Neuronal stem cell (in vitro differentiated cells): ENCODE measurements at regions not wholly inside any gene's neighbourhood (a gene's known extent, or its start where the extent isn't known, plus 50 kb on each side); places are given as distances from the start of the nearest gene placed in this dataset.

ENCODE experiments used
- DNase-seq: peaks from one replicate; pipeline ENCODE4 v3.0.0-alpha.2; 2013; ENCODE audit warnings: low spot score
- H2AFZ ChIP-seq: one replicate; pipeline ENCODE4 v1.6.1; 2013; ENCODE audit warnings: mild to moderate bottlenecking, low read length, inconsistent platforms
- H2AK5ac ChIP-seq: 2 replicates; pipeline ENCODE4 v1.6.1; 2013; ENCODE audit warnings: low read depth, mild to moderate bottlenecking, inconsistent platforms, low read length, moderate library complexity, mixed read lengths
- H2BK120ac ChIP-seq: 2 replicates; pipeline ENCODE4 v1.6.1; 2013; ENCODE audit warnings: low read depth, mild to moderate bottlenecking, inconsistent platforms, low read length, moderate library complexity, mixed read lengths
- H2BK12ac ChIP-seq: one replicate; pipeline ENCODE4 v1.6.1; 2013; ENCODE audit warnings: low read length, inconsistent platforms
- H2BK15ac ChIP-seq: 2 replicates; pipeline ENCODE4 v1.6.1; 2013; ENCODE audit warnings: mild to moderate bottlenecking, low read length, inconsistent platforms, mixed read lengths
- H2BK5ac ChIP-seq: one replicate; pipeline ENCODE4 v1.6.1; 2013; ENCODE audit warnings: inconsistent platforms, mild to moderate bottlenecking, low read length, moderate library complexity
- H3K14ac ChIP-seq: one replicate; pipeline ENCODE4 v1.6.1; 2013; ENCODE audit warnings: low read length, inconsistent platforms
- H3K18ac ChIP-seq: 2 replicates; pipeline ENCODE4 v1.6.1; 2013; ENCODE audit warnings: low read length, inconsistent platforms
- H3K23ac ChIP-seq: 2 replicates; pipeline ENCODE4 v1.6.1; 2013; ENCODE audit warnings: low read depth, mild to moderate bottlenecking, mixed read lengths, low read length, inconsistent platforms; ENCODE audit not compliant: poor library complexity
- H3K27ac ChIP-seq: replicated peaks from 3 replicates; pipeline ENCODE4 v1.5.1; 2013; ENCODE audit warnings: low read length, inconsistent platforms
- H3K27me3 ChIP-seq, 3 experiments: 2 replicates each; pipeline ENCODE4 v1.6.1; 2013; ENCODE audit warnings: low read length in 3 of 3, mild to moderate bottlenecking in 2 of 3, inconsistent platforms in 1 of 3, low read depth in 1 of 3, mixed read lengths in 1 of 3, moderate library complexity in 1 of 3; ENCODE audit not compliant: control insufficient read depth in 3 of 3, insufficient read depth in 3 of 3
- H3K36me3 ChIP-seq, 2 donors: replicated peaks in 1 of 2; 2 replicates each; pipeline ENCODE4 v1.6.1; 2013; ENCODE audit warnings: low read length in 2 of 2; ENCODE audit not compliant: control insufficient read depth in 2 of 2, insufficient read depth in 2 of 2
- H3K4ac ChIP-seq: 2 replicates; pipeline ENCODE4 v1.6.1; 2013; ENCODE audit warnings: inconsistent platforms, mild to moderate bottlenecking, low read length, moderate library complexity
- H3K4me1 ChIP-seq, 2 donors: 1 replicate in 1 of 2; 2 replicates in 1 of 2; pipeline ENCODE4 v1.6.1; 2013; ENCODE audit warnings: low read length in 2 of 2, low read depth in 1 of 2; ENCODE audit not compliant: control insufficient read depth in 2 of 2, insufficient read depth in 1 of 2
- H3K4me2 ChIP-seq: one replicate; pipeline ENCODE4 v1.6.1; 2013; ENCODE audit warnings: mild to moderate bottlenecking, low read length, inconsistent platforms; ENCODE audit not compliant: insufficient read depth, poor library complexity, severe bottlenecking
- H3K4me3 ChIP-seq, 2 donors: 2 replicates each; pipeline ENCODE4 v1.5.1; 2013; ENCODE audit warnings: low read length in 2 of 2, mild to moderate bottlenecking in 2 of 2, inconsistent platforms in 1 of 2, moderate library complexity in 1 of 2
- H3K79me1 ChIP-seq: one replicate; pipeline ENCODE4 v1.6.1; 2013; ENCODE audit warnings: low read depth, mild to moderate bottlenecking, inconsistent platforms, low read length, moderate library complexity
- H3K9ac ChIP-seq: one replicate; pipeline ENCODE4 v1.6.1; 2013; ENCODE audit warnings: mild to moderate bottlenecking, low read depth, low read length, inconsistent platforms; ENCODE audit not compliant: poor library complexity
- H3K9me3 ChIP-seq, 2 donors: replicated peaks in 1 of 2; 2 replicates each; pipeline versions ENCODE3 to v1.6.1; 2013; ENCODE audit warnings: low read length in 2 of 2, mild to moderate bottlenecking in 2 of 2, inconsistent platforms in 1 of 2, low read depth in 1 of 2, mixed read lengths in 1 of 2, moderate library complexity in 1 of 2; ENCODE audit not compliant: control insufficient read depth in 2 of 2, insufficient read depth in 1 of 2
- H4K8ac ChIP-seq: one replicate; pipeline ENCODE4 v1.6.1; 2013; ENCODE audit warnings: low read depth, mild to moderate bottlenecking, inconsistent platforms, low read length, moderate library complexity
- H4K91ac ChIP-seq: one replicate; pipeline ENCODE4 v1.6.1; 2013; ENCODE audit warnings: low read length, low read depth, mild to moderate bottlenecking, inconsistent platforms; ENCODE audit not compliant: poor library complexity
- WGBS, 2 donors: extraction: QIAGEN DNeasy Blood & Tissue Kit; methylation state at CpG; one replicate each; pipeline ENCODE4 v1.1.7; 2013; ENCODE audit warnings: missing lambda C conversion rate in 2 of 2, mixed read lengths in 1 of 2; ENCODE audit not compliant: insufficient read length in 2 of 2, insufficient replicate concordance in 1 of 2; ENCODE audit errors: extremely low coverage in 2 of 2; 5-methylcytosine and 5-hydroxymethylcytosine counted together

GRCh38 chr11:134975866-134976376, 563.9 kb upstream of the B3GAT1 start:
- no peak overlapping the region for H3K4me2 ChIP-seq
- no peak overlapping the region for H2BK5ac ChIP-seq
- no peak overlapping the region for H4K8ac ChIP-seq
- no peak overlapping the region for H4K91ac ChIP-seq
- no peak overlapping the region for H3K4me3 ChIP-seq
- no peak overlapping the region for H2BK12ac ChIP-seq
- no peak overlapping the region for H3K14ac ChIP-seq
- H3K27me3 ChIP-seq, result no peaks in the 10 kb centered on the region
- H3K9me3 ChIP-seq, result no peaks in the 10 kb centered on the region
- no peak overlapping the region for H3K23ac ChIP-seq
- no peaks in the 10 kb centered on the region for H3K36me3 ChIP-seq
- H2AK5ac ChIP-seq, result no peak overlapping the region
- H3K18ac ChIP-seq, result no peak overlapping the region
- WGBS, 2 donors, result no CpG with 5 or more reads among the region's 9 CpGs
- no peak overlapping the region for H2BK120ac ChIP-seq
- peaks cover 0 to 2% of the 10 kb centered on the region in 2 donors for H3K4me1 ChIP-seq
- H2BK15ac ChIP-seq, result no peak overlapping the region
- H2AFZ ChIP-seq, result no peak overlapping the region
- H3K4ac ChIP-seq, result no peak overlapping the region
- no peaks in the 10 kb centered on the region for H3K79me1 ChIP-seq
- no peak for DNase-seq
- no peak overlapping the region for H3K27ac ChIP-seq
- H3K9ac ChIP-seq, result no peak overlapping the region

GRCh38 chr11:134973801-134974200, 561.8 kb upstream of the B3GAT1 start:
- H2BK5ac ChIP-seq, result no peak overlapping the region
- no peaks in the 10 kb centered on the region for H3K36me3 ChIP-seq
- no peak overlapping the region for H4K91ac ChIP-seq
- no peaks in the 10 kb centered on the region for H3K27me3 ChIP-seq
- H3K4me3 ChIP-seq, result no peak overlapping the region
- peaks cover 0 to 2% of the 10 kb centered on the region in 2 donors for H3K4me1 ChIP-seq
- H3K23ac ChIP-seq, result no peak overlapping the region
- H3K9ac ChIP-seq, result no peak overlapping the region
- no peak overlapping the region for H3K18ac ChIP-seq
- no peak for DNase-seq
- no peak overlapping the region for H2AK5ac ChIP-seq
- no peak overlapping the region for H2BK120ac ChIP-seq
- no peaks in the 10 kb centered on the region for H3K79me1 ChIP-seq
- H3K27ac ChIP-seq, result no peak overlapping the region
- no peak overlapping the region for H3K4me2 ChIP-seq
- WGBS, 2 donors, result no CpG with 5 or more reads among the region's 5 CpGs
- no peak overlapping the region for H2BK15ac ChIP-seq
- no peak overlapping the region for H3K4ac ChIP-seq
- no peak overlapping the region for H4K8ac ChIP-seq
- no peaks in the 10 kb centered on the region for H3K9me3 ChIP-seq
- H2AFZ ChIP-seq, result no peak overlapping the region
- H3K14ac ChIP-seq, result no peak overlapping the region
- H2BK12ac ChIP-seq, result no peak overlapping the region

GRCh38 chr11:134971381-134971780, 559.3 kb upstream of the B3GAT1 start:
- Histone ChIP-seq H3K23ac (no peak overlapping the region), H4K8ac (no peak overlapping the region), H2BK15ac (no peak overlapping the region), H2BK12ac (no peak overlapping the region), H3K4me2 (no peak overlapping the region), H3K27me3 (no peaks in the 10 kb centered on the region), H3K4ac (no peak overlapping the region), H2BK120ac (no peak overlapping the region), H3K9ac (no peak overlapping the region), H3K27ac (no peak overlapping the region), H3K4me1 (no peaks in the 10 kb centered on the region), H3K9me3 (no peaks in the 10 kb centered on the region), H2BK5ac (no peak overlapping the region), H3K18ac (no peak overlapping the region), H3K4me3 (no peak overlapping the region), H2AFZ (no peak overlapping the region), H2AK5ac (no peak overlapping the region), H3K79me1 (no peaks in the 10 kb centered on the region), H3K14ac (no peak overlapping the region), H4K91ac (no peak overlapping the region), H3K36me3 (no peaks in the 10 kb centered on the region)
- no peak for DNase-seq
- WGBS, 2 donors, result no CpG with 5 or more reads among the region's 8 CpGs

- Histone ChIP-seq H2BK15ac (no peak overlapping the region), H2BK120ac (no peak overlapping the region), H3K9ac (no peak overlapping the region), H3K4me2 (no peak overlapping the region), H2AK5ac (no peak overlapping the region), H3K4ac (no peak overlapping the region), H3K36me3 (no peaks in the 10 kb centered on the region), H3K23ac (no peak overlapping the region), H3K14ac (no peak overlapping the region), H3K79me1 (no peaks in the 10 kb centered on the region), H2AFZ (no peak overlapping the region), H3K4me3 (no peak overlapping the region), H4K91ac (no peak overlapping the region), H2BK5ac (no peak overlapping the region), H3K27me3 (no peaks in the 10 kb centered on the region), H4K8ac (no peak overlapping the region), H2BK12ac (no peak overlapping the region), H3K4me1 (no peaks in the 10 kb centered on the region), H3K18ac (no peak overlapping the region), H3K9me3 (no peaks in the 10 kb centered on the region), H3K27ac (no peak overlapping the region)
- no peak for DNase-seq
- WGBS, 2 donors, result no CpG with 5 or more reads among the region's 2 CpGs
Observed at GRCh38 chr11:134967746-134968145, 555.7 kb upstream of the B3GAT1 start.
